ENCODE measurements at regions not wholly inside any gene's neighbourhood (a gene's known extent, or its start where the extent isn't known, plus 50 kb on each side); places are given as distances from the start of the nearest gene placed in this dataset.

DNA sequence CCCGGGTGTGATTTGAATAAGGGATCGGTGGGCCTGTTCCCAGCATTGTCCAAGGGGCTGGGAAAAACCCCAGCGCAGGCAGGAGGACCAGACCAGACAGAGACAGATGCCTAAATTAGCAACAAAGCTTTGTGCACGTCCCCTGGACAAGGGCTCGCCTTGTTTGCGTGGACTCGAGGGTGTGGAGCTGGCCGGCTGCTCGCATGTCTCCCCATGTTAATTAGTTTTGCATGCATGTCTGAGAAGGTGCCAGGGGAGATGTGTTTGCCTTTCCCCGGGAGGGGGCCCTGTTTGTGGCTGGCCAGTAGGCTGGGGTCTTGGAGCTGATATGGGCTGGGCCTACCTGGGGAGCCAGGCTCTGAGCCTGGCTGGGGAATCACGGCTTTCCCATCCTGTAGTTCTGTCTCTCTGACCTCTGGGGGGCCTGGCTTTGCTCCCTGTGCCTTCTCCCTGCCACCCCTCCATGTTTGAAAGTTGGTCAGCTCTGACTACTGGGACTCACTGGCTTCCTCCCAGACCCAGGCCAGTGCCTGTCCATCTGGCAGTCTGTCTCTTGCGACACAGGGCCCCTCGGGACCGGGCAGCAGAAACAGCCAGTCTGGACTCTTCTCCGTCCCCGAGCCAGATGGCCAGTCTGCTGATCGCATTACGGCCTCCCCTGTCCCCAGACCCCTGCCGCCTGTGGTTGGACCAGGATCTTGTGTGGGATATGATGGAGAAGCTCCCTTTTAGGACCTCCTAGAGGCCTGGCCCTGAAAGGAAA is 55.4 kb upstream of the POLG start:
- no peaks in the 10 kb centered on the region for H3K9me3 ChIP-seq (ENCODE audit: control insufficient read depth, low read length)
- H3K27me3 ChIP-seq (replicated peaks; ENCODE audit: control insufficient read depth, insufficient read depth, low read length, poor library complexity, severe bottlenecking): no peaks in the 10 kb centered on the region
- no peaks in the 10 kb centered on the region for H3K4me1 ChIP-seq (ENCODE audit: control insufficient read depth, insufficient read depth, low read length, poor library complexity, severe bottlenecking)

DNA sequence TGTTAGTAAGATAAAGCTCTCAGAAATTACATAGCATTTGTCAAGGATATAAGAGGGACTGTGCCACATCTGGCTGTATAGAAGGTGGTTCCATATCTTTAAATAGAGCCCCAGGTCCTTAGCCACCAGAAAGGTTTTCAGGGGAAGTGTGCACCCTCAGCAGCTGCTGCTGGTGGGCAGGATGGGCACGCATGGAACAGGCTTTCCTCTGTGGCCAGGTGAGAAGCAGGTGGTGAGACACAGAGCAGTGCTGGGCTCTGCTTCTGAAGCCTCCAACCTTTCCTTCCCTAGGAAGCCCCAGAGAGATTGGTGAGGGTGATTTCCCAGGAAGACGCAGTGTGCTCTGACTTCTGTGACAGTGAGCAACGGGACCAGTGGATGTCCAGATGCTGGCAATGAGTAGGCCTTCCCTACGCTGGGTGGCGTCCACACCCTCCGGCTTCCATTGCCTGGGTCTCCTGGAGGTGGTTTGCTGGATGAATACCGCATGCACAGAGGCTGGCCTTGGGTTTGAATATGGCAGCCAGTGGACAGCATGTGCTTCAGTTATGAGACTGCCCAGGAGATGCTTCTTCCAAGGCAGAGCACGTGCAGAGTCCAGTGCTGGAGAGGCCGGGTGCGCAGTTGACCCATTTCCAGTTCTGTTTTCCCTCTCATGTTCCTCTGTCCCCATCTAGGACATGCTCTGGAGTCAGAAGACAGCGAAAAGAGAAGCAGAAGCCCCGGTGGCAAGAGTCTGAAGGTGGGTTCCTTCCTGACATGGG is 52.7 kb upstream of the POLG start:
- Histone ChIP-seq H3K36me3 (ENCODE audit: control insufficient read depth, insufficient read depth, low read length) (no peaks in the 10 kb centered on the region), H3K27me3 (replicated peaks; ENCODE audit: control insufficient read depth, insufficient read depth, low read length, poor library complexity, severe bottlenecking) (no peaks in the 10 kb centered on the region)
- DNase-seq: no peak

More for the DNA sequence above, 55.4 kb upstream of the POLG start:
- Histone ChIP-seq H3K4me3 (ENCODE audit: insufficient read depth, low read depth, low read length, poor library complexity, severe bottlenecking) (no peak overlapping the region), H3K27ac (ENCODE audit: insufficient read depth, low read length, poor library complexity, severe bottlenecking) (no peak overlapping the region), H3K36me3 (ENCODE audit: control insufficient read depth, insufficient read depth, low read length) (no peaks in the 10 kb centered on the region)
- no peak for DNase-seq

DNA sequence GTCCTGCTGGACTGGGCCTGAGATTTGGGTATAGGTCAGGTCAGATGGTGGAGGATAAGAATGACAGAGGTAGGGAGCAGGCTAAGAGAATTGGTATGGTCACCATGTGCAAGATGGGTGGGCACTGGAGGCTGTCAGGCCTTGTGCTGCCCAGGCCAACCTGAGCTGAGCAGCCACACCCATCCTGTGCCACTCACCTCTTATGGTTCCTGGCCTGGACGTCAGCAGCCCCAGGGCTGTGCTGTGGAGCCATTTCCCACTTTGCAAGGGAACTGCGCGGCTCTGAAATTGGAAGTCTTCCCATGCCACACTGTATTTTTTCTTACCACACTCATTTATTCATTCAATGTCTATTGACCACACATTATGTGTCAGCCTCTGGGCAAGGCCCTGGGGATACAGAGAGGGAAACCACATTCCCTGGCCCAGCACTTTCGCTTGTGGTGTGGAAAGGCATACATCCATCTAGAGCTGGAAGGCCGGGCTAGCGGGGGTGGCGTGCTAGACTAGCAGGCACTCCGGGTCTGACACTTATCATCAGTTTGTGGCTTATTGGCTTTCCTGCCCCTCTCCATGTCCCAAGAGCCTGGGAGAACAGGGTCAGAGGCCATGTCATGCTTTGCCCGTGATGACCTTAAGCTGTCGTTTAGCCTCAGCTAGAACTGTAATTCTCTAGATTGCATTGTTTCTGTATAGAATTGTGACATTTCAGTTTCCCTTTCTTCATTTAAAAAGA is 51.1 kb upstream of the POLG start:
- no peaks in the 10 kb centered on the region for H3K36me3 ChIP-seq (ENCODE audit: control insufficient read depth, insufficient read depth, low read length)
- H3K27me3 ChIP-seq (replicated peaks; ENCODE audit: control insufficient read depth, insufficient read depth, low read length, poor library complexity, severe bottlenecking): no peaks in the 10 kb centered on the region
- H3K27ac ChIP-seq (ENCODE audit: insufficient read depth, low read length, poor library complexity, severe bottlenecking): no peak overlapping the region
- no peak overlapping the region for H3K4me3 ChIP-seq (ENCODE audit: insufficient read depth, low read depth, low read length, poor library complexity, severe bottlenecking)
- DNase-seq: no peak
- no peaks in the 10 kb centered on the region for H3K9me3 ChIP-seq (ENCODE audit: control insufficient read depth, low read length)
- no peaks in the 10 kb centered on the region for H3K4me1 ChIP-seq (ENCODE audit: control insufficient read depth, insufficient read depth, low read length, poor library complexity, severe bottlenecking)

More for the DNA sequence above, 52.7 kb upstream of the POLG start:
- Histone ChIP-seq H3K4me3 (ENCODE audit: insufficient read depth, low read depth, low read length, poor library complexity, severe bottlenecking) (no peak overlapping the region), H3K4me1 (ENCODE audit: control insufficient read depth, insufficient read depth, low read length, poor library complexity, severe bottlenecking) (no peaks in the 10 kb centered on the region), H3K27ac (ENCODE audit: insufficient read depth, low read length, poor library complexity, severe bottlenecking) (no peak overlapping the region), H3K9me3 (ENCODE audit: control insufficient read depth, low read length) (no peaks in the 10 kb centered on the region)

Measured in effector memory CD4-positive, alpha-beta T cell (primary cell).